GM19395 (cell line): ENCODE measurements at regions not wholly inside any gene's neighbourhood (a gene's known extent, or its start where the extent isn't known, plus 50 kb on each side); places are given as distances from the start of the nearest gene placed in this dataset.
"Not testable (repeated sequence)": the region's sequence is repeated elsewhere in the genome, so short reads cannot be mapped to it uniquely, and the experiment has no call there.

Source experiments
- ATAC-seq: cut with Tn5 transposase; IDR thresholded peaks from one replicate; pipeline ENCODE4 v1.9.1; 2021; ENCODE audit warnings: mild to moderate bottlenecking, moderate library complexity; ENCODE audit not compliant: unreplicated experiment

DNA sequence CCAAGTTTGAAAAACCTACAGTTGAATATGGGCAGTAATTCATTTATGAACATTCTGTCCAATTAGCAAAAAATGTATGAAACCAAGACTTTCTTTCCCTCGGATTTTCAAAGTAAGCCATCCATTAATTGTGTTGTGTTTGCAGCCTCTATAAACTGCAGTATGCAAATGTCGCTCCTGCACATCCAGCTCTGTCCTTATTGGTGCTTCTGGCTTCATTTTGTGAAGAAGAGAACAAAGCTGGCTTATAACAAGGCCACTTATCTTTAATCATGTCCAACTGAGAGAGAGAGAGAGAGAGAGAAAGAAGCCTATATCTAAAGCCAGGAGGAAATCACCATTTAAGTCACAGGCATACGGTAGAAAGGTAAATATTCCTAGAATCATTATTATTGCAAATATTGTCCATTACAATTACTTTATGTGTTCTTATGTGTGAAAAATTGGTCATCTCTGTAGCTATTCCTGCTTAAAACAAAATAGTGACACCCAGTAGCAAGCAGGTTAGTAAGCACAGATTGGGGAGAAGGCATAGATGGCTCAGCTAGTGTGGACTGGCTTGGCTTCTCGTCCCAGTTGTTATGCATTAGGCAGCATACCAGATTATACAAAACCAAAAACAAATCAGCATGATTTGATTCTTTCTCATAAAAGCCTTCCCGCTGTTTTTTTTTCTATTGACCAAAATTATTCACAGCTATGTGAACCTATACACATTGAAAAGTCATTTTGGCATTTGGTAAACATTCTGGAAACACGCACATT lies 726.4 kb upstream of the SOX11 start:
- no peak for ATAC-seq

DNA sequence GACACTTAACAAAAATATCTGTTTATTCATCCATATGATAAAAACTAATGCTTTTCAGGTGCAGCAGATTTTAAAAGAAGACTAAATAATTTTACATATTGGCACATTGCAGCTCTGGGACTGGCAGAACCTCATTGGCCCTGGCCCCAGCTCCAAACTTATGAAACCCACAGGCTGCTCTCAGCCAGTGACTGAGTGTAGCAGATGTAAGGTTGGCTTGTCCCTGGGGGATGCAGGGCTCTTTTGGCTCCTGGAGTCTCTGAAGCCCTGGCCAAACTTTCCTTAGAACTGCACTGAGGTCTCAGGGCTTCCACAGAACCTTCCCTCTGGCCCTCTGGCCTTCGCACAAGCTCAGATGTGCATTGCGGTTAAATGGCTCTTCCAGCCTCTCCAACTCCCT lies 725.0 kb upstream of the SOX11 start:
- ATAC-seq, result no peak

- no peak for ATAC-seq
These were observed 719.7 kb upstream of the SOX11 start for GRCh38 chr2:4972472-4972871.

GRCh38 chr2:4973354-4973753 lies 718.8 kb upstream of the SOX11 start:
- no peak for ATAC-seq

DNA sequence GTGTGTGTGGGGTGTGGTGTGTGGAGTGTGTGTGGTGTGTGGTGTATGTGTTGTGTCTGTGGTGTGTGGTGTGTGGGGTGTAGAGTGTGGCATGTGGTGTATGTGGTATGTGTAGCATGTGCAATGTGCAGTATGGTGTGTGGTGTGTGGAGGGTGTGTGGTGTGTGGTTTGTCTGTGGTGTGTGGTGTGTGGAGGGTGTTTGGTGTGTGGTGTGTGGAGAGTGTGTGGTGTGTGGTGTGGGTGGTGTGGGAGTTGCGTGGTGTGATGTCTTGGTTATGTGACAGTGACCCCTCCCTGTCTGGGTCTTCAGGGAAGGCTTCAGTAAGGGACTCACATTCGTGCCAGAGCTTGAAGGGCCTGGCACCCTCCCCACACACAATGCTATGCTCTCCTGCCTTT lies 718.2 kb upstream of the SOX11 start:
- ATAC-seq, result no peak

- no peak for ATAC-seq
These were observed 715.8 kb upstream of the SOX11 start for GRCh38 chr2:4976407-4976806.

DNA sequence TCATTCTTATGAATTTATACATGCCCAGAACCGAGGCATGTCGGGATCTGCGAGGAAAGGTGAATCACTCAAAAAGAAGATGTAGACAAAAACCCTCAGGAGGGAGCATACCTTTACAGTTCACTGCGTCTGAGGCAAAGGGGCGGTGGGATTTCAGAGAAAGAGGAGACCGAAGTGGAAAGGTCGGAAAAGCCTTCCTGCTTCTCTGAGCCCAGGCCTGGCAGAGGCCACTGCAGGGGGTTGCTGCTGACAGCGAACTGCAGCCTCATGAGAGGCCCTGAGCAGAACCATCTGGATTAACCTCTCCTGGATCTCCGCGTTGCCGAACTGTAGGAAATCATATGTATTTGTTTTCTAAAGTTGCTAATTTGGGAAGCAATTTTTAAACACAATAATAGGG lies 713.1 kb upstream of the SOX11 start:
- no peak for ATAC-seq

GRCh38 chr2:4980995-4981394 lies 711.2 kb upstream of the SOX11 start:
- no peak for ATAC-seq

GRCh38 chr2:4981802-4982409 lies 710.3 kb upstream of the SOX11 start:
- ATAC-seq, result no peak

GRCh38 chr2:4988444-4988843 lies 703.7 kb upstream of the SOX11 start:
- not testable (repeated sequence) for ATAC-seq

GRCh38 chr2:4992226-4992625 lies 700.0 kb upstream of the SOX11 start:
- ATAC-seq, result no peak

DNA sequence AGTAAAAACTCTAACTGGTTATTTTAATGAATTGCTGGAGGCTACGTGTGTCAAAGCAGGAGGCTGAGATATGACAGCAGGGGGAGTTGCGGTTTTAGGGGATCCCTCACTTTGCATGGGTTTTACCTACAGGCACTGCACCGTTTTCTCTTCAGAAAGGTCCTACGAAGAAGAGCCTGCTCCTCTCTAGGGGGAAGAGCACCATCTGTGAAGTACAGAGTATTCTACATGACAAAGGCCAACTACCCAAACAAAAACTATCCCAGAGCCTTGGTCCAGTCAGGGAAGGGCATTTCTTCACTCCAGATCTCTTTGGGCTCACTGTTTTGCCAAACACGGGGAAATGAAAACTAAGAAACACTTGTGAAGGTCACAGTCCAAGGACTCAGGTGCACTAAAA lies 696.7 kb upstream of the SOX11 start:
- ATAC-seq, result no peak

GRCh38 chr2:5007596-5007995 lies 684.6 kb upstream of the SOX11 start:
- no peak for ATAC-seq

- no peak for ATAC-seq
These were observed 672.9 kb upstream of the SOX11 start for GRCh38 chr2:5019324-5019723.

DNA sequence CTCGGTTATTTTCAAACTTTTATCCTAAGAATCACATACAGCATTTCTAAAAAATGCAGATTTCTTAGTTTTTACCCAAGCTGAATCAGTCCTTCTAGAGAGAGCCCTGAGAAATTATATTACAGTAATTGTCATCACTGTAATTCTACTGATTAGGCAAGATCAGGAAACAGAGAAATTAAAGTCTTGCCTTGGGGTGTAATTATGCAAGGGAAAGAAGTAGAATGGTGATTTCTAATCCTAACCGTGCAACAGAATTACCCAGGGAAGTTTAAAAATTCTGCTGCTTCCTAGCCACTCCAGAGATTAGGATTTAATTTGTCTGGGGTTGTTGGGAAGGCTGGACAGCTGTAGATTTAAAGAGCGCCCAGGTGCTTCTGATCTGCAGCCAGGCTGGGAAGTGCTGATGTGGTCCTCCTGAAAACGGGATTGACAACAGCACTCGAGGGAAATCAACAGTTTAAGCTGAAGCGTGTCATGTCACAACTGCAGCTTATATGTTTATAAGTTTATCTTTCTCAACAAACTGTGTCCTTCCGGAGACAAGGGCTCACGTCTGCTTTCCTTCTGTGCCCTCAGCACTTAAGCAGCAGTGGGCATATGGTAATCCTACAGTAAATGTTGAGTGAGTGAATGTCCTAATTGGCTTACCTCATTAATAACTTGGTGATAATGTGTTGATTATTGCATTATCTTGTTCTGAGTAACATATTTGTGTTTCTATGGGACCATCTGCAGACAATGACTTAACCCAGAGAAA lies 671.9 kb upstream of the SOX11 start:
- ATAC-seq, result no peak

DNA sequence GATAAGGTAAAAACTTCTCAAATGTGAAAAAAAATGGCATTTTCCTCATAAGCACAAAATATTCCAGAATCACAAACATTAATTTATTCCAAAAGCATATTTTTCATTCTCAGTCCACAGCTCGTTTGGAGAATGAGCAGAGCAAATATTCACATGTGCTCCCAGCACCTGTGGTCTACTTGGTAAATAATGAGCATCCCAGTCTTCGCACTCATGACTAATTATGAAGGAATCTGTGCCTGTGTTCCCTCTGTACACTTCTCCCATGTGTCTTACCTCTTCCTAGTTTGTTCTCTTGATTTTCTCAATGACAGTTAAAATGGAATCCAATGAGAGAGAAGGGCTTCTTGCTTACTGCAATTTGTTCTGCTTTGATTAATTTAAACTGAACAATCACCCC lies 671.0 kb upstream of the SOX11 start:
- ATAC-seq, result no peak

DNA sequence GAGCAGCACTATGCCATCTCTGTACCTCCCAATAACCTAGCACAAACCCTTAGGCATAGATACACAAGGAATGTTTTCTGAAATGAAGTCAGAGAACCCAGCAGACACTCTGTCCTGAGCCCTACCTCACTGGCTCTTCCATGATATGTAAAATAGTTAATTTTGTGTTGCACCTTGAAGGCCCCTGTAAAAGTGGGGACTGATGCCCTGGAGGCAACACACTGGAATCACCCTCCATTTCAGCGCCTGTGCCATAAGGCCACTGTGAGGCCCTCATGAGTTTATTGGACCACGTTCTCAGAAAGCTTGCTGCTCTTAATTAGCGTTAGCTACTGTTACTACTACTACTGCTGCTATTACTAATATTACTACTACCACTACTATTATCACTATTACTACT lies 670.1 kb upstream of the SOX11 start:
- no peak for ATAC-seq

DNA sequence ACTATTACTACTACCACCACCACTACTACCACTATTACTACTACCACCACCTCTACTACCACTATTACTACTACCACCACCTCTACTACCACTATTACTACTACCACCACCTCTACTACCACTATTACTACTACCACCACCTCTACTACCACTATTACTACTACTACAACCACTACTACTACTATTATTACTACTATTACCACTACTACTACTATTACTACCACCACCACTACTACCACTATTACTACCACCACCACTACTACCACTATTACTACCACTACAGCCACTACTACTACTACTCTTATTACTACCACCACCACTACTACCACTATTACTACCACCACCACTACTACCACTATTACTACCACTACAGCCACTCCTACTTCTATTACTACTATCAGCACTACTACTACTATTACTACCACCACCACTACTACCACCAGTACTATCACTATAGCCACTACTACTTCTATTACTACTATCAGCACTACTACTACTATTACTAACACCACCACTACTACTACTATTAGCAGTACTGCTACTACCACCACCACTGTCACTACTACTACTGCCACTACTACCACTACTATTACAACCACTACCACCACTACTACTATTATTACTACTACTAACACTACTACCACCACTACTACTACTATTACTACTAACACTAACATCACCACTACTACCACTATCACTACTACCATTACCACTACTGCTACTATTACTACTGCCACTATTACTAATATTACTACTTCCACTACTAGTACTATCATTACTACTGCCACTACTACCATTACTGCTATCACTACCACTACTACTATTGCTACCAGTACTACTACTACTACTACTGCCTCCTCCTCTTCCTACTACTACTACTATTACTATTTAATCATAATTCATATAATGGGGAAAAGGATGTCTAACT lies 669.2 kb upstream of the SOX11 start:
- ATAC-seq, result not testable (repeated sequence)

DNA sequence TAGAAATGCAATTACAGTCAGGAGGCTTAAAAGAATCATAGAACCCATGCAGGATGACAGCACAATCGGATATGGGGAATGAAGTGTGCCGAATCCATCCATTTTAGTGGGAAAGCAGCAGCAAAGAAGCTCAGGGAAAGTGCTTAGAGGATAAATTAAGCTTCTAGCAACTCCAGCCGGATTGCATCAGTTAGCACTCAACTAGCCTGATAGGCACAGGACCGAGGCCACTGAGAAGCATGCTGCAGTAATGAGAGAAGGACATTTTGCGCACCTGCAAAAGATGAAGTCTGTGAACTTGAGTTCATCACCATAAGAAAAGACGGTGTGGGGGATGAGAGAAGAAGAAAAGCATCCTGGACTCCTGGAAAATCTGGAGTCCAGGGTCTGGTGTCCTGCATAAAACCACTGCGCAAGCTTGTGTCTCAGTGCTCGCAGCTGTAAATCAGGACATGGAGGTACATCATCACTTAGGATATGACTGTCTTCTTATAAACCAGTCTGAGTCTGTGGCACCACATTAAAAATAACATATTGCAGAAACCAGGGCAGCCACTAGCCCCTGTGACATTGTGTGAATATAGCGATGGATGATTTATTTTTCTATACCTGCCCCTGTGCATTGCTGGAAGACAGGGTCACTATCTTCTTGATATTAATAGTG lies 665.5 kb upstream of the SOX11 start:
- no peak for ATAC-seq

DNA sequence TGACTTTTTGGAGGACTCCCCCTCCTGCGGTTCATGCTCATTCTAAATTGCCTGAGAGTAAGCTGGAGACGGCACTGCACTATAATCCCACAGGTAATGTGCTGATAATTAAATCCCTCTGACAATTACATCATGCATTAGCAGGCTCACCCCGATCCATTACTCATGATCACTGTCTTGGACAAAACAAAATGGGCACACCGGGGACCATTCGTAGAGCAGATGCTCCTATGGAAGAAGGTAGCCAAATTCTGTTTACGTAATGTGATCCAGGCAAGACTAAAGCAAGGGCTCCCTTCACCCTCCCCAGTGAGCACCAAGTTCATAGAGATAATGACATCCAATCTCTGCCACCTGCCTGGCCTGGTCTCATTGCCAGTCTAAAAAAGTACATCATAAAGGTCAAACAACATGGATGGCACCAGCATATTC lies 657.1 kb upstream of the SOX11 start:
- no peak for ATAC-seq
